ENCODE measurements at regions not wholly inside any gene's neighbourhood (a gene's known extent, or its start where the extent isn't known, plus 50 kb on each side); places are given as distances from the start of the nearest gene placed in this dataset.
A peak's percentile ranks its signal among the peaks of the same experiment; 100 is the strongest.

GRCh38 chr6:156560476-156560875 lies 216.7 kb upstream of the ARID1B start:
- DNase-seq, result no peak

DNA sequence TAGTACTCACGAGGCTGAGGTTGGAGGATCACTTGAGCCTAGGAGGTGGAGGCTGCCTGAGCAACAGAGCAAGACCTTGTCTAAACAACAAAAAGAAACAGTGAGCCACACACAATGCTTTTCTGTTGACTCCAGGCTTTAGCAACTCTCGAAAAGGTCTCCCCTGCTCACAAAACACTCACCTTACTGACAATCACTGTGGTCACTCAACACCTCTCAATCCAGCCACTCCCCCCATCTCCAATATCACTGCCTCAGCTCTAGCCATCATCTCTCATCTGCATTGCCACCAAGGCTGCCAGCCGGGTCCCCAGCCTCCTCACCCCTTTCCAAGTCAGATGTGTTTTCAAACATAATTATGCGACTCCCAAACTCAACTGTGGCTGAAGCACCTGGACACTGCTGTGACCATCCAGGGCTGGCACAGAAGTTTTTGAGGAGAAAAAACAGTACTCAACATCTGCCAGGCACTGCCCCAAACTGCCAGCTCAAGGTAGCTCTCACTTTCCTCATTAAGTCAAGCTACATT lies 218.0 kb upstream of the ARID1B start:
- no peak for DNase-seq

DNA sequence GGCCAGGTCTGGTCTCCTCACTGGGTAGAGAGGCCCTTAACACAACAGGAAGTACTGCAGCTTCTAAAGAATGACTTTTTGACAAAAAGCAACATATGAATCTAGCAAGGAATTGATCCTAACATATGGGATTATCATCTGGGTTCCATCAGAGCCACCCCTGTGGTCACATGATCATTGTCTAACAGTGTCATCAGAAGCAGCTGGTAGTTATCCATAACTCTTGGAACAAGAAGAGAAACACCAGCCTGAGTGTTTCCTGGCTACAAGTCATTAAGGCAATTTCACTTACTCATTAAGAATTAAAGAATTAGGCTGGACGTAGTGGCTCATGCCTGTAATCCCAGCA lies 219.3 kb upstream of the ARID1B start:
- DNase-seq, result no peak

DNA sequence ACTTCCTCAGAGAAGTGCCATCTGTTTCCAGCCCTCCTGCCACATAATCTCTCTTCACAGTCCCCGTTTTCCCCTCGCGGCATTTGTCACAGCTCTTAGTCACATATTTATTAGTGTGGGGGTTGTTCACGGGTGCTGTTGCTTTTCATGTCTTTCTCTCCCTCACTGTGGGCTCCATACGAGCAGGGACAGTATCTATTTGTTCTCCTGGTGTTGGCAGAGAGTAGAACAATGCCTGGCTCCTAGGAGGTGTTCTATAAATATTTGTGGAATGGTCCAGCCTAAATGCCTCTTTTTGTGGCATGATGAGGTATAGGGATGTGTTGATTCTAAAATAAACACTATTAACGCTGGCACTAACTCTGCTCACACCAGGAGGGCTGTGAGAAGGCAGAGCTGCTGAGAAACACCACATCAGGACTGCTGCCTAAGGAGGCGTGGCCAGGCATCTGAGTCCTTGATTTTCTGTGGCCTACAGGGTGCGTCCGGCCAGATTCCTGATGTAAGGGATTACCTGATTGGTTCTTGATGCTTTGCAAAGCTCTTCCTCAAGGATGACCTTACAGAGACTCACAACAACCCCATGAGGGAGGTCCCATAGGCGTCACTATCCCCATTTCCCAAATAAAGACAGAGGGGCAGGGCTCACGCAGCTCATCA lies 219.8 kb upstream of the ARID1B start:
- peak; percentile 100 for DNase-seq

GRCh38 chr6:156556811-156557210 lies 220.4 kb upstream of the ARID1B start:
- peak; percentile 94 for DNase-seq

GRCh38 chr6:156555116-156555515 lies 222.1 kb upstream of the ARID1B start:
- DNase-seq, result no peak

DNA sequence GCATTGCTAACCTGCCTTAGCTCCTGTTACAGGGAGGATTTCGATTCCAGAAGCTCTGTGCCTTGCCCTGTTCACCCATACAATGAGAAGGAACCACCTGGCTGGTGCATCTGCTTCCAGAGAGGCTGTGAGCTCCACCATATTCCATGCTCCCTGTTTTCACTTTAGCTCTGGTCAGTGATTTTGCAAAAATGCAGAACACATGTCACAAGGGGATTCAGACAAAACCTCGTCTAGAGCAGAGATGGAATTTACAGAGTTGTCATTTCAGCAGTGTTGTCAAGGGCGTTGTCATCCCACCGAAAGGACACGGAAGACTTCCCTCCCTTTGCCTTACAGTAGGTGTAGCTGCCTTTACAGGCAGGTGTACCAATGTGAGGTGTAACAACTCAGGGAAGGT lies 223.0 kb upstream of the ARID1B start:
- DNase-seq, result no peak

- DNase-seq, result no peak
These were observed 224.3 kb upstream of the ARID1B start for GRCh38 chr6:156552849-156553248.

DNA sequence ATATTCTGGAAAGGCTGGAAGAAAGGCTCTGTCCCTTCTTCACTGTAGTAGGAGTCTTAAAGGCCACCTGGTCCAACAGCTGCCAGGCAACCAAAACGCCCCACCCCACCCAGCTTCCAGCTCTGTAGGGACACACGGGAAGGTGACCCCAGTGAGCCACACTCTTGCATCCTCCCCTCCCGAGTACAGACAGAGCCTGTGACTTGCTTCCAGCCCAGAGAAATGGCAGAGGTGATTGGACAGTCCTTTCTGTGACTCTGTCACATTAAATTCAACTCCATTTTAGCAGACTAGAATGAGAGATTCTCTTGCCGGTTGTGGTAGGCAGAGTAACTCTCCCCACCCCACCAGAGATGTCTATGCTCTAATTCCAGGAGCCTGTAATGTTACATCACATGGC lies 226.2 kb upstream of the ARID1B start:
- no peak for DNase-seq

DNA sequence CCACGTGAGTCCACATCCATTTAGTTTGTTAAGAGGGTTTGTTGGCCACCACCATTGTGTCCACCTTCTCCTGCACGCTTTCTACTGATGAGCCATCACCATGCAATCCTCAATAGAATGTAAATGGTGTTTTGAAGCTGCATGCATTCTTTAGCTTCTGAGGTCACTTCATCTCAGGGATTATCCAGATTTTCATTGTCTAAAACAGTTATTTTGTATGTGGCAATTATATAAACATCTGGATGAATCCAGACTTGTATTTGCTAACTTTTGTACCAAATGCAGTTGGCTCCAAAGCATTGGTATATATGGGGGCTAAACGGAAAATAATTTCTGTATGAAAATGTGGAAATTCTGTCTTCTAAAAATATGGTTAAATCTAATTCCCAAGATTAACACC lies 231.2 kb upstream of the ARID1B start:
- DNase-seq, result no peak

DNA sequence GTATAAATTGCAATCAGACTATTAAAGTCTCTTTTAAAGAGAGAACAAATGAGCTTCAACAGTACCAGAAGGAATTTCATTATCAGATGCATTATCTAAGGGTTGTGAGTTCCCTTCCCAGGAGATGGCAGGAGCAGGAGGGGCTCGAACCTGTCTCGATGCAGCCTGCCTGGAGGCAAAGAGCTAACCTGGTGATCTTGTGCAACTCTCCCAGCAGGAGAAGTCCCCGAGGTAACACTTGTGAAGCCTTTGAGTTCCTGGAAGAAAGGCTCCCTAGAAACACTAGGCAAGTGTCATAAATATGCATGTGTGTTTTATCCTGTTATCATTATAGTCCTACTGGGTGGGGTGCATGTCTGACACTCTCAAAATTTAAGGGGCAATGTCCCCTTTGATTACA lies 232.2 kb upstream of the ARID1B start:
- DNase-seq, result no peak

- no peak for DNase-seq
These were observed 233.1 kb upstream of the ARID1B start for GRCh38 chr6:156544046-156544445.

DNA sequence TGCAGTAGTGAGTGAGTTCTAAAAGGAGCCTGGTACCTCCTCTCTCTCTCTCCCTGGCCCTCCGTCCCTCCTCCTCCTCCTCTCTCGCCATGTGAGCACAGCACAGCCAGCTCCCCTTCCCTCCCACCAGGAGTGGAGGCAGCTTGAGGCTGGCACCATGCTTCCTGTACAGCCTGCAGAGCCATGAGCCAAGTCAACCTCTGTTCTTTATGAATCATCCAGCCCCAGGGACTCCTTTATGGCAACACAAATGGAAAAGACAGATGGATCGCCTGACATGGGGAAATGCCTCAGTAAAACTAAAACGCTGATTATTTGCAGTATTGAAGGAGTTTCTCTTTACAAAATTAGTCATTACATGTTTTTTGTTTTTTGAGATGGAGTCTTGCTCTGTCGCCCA lies 233.7 kb upstream of the ARID1B start:
- no peak for DNase-seq

DNA sequence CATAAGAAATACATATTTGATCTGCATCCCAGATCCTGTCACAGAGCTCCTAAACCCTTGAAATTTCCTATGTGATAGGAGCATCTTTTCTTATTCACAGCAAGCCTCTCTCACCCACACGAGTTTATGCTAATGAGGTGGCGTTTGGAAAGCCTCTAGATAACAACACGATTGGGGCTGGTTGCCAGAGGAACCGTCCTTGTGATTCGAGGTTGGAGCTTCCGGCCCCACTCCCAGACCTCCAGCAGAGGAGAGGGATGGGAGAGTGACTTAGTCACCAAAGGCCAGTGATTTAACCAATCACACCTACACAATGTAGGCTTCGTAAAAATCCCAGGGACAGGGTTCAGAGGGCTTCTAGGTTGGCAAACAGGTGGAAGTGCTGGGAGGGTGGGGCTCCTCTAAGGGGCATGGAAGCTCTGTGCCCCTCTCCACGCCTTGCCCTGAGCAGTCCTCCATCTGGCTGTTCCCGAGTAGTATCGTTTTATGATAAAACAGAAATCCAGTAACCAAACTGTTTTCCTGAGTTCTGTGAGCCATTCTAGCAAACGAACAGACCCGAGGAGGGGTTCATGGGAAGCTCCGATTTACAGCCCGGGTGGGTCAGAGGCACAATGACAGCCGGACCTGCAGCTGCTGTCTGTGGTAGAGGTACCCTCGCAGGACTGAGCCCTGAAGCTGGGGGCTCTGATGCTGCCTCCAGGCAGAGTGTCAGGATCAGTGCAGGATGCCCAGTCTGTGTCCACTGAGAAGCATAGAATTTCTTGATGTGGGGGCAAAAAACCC lies 238.1 kb upstream of the ARID1B start:
- peak; percentile 71 for DNase-seq

- no peak for DNase-seq
These were observed 242.6 kb upstream of the ARID1B start for GRCh38 chr6:156534594-156534993.

GRCh38 chr6:156533872-156534524 lies 243.2 kb upstream of the ARID1B start:
- DNase-seq, result no peak

GRCh38 chr6:156526081-156526480 lies 251.1 kb upstream of the ARID1B start:
- DNase-seq, result no peak

- DNase-seq, result no peak
These were observed 251.6 kb upstream of the ARID1B start for GRCh38 chr6:156525541-156525940.

- no peak for DNase-seq
These were observed 257.2 kb upstream of the ARID1B start for GRCh38 chr6:156519940-156520339.

DNA sequence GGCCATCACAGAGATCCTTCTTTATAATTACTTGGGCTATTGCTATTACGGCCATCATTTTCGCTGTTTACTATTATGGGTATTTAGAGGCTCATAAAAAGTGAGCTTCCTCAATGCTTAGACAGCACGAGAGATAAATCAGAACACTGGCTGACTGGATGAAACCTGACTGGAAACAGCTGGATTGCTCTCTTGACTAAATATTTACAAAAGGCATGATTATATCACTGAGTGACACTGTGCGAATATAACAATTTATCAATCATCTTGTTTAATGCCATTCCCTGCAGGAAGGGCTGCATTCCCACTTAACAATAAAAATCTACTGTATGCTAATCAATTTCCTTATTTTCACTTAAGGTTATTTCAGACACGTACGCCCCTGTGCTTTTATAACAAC lies 260.1 kb upstream of the ARID1B start:
- DNase-seq, result peak; percentile 70

DNA sequence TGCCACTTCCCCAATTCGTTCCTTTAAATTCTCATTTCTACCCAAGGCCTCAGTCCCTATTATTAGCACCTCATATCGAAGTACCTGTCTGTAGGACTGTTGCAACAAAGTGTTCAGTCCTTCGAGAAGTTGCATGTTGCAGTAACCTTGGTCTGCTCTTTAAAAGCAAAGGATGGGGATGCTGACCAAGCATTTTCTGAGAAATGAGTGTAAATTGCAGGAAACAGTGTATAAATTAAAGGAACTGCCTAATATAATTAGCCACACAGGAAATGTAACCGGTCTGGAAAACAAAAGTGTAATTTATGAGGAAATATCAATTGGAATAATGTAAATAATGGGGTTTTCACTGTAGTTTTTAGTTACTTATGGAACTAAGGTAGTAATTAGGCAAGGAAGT lies 261.9 kb upstream of the ARID1B start:
- DNase-seq, result no peak

- DNase-seq, result no peak
These were observed 263.7 kb upstream of the ARID1B start for GRCh38 chr6:156513504-156513903.

DNA sequence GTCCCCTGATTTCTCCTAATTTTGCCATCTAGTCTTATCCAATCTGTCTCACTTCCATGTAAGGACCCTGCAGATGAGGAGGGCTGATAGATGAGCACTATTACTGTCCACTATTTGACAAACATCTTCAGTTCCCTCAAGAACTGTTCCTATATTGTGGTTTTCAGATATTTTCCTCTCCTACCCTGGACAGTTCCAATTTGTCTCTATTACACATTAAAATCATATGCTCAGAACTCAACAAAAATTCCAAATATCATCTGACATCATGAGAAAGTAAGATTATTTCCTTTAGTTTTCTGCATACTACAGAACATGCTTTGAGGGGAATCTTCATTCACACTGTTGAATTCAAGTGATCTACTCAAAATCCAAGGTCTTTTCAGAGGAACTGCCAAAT lies 265.6 kb upstream of the ARID1B start:
- DNase-seq, result no peak

DNA sequence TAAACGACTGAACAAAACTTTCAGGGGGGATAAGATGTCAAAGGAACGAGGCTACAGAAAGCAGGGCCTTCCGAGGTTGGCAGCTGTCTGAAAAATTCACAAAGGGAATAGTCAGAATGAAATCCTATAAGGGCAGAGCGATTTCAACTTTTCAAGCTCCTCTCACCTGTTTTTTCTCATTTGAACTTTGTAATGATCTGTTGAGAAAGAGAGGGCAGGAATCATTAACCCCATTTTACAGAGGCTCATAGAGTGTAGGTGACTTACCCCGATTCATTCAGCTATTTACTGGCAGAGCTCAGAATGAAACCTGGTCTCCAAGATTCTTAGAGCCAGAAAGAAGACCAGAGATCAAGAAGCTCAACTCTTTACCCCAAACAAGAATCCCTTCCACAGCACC lies 266.1 kb upstream of the ARID1B start:
- no peak for DNase-seq

Data from NCI-H146 (cell line).